Neural progenitor cell (in vitro differentiated cells): ENCODE measurements at regions not wholly inside any gene's neighbourhood (a gene's known extent, or its start where the extent isn't known, plus 50 kb on each side); places are given as distances from the start of the nearest gene placed in this dataset.
A peak's percentile ranks its signal among the peaks of the same experiment; 100 is the strongest.

Experiments used
- DNase-seq: peaks from one replicate; pipeline ENCODE4 v3.0.0-alpha.2; 2016; ENCODE audit warnings: low spot score
- H2AFZ ChIP-seq: fragments of 200-600 bp; sonication (generic); replicated peaks from 2 replicates; pipeline ENCODE4 v1.6.1; 2016; ENCODE audit warnings: antibody characterized with exemption
- H3F3A ChIP-seq: fragments of 200-600 bp; sonication (generic); 2 replicates; pipeline ENCODE4 v1.6.1; 2016; ENCODE audit warnings: antibody characterized with exemption, low read depth
- H3K27ac ChIP-seq: fragments of 200-600 bp; sonication (generic); 2 replicates; pipeline ENCODE4 v1.5.1; 2016; ENCODE audit warnings: mild to moderate bottlenecking
- H3K27me3 ChIP-seq: fragments of 200-600 bp; sonication (generic); 2 replicates; pipeline ENCODE4 v1.6.1; 2016; ENCODE audit warnings: mild to moderate bottlenecking, moderate library complexity
- H3K36me3 ChIP-seq: fragments of 200-600 bp; sonication (generic); 2 replicates; pipeline ENCODE4 v1.5.1; 2016
- H3K4me1 ChIP-seq: fragments of 200-600 bp; sonication (generic); 2 replicates; pipeline ENCODE4 v1.6.1; 2016; ENCODE audit warnings: mixed run types
- H3K4me2 ChIP-seq: fragments of 200-600 bp; sonication (generic); 2 replicates; pipeline ENCODE4 v1.6.1; 2016
- H3K4me3 ChIP-seq: fragments of 200-600 bp; sonication (generic); 2 replicates; pipeline ENCODE4 v1.5.1; 2016
- H3K79me2 ChIP-seq: fragments of 200-600 bp; sonication (generic); 2 replicates; pipeline ENCODE4 v1.6.1; 2016; ENCODE audit warnings: low read depth
- H3K9ac ChIP-seq: fragments of 200-600 bp; sonication (generic); 2 replicates; pipeline ENCODE4 v1.6.1; 2016
- H3K9me3 ChIP-seq: fragments of 200-600 bp; sonication (generic); 2 replicates; pipeline ENCODE4 v1.5.1; 2016; ENCODE audit warnings: low read depth
- H4K20me1 ChIP-seq: fragments of 200-600 bp; sonication (generic); 2 replicates; pipeline ENCODE4 v1.6.1; 2016; ENCODE audit warnings: low read depth
- H3K27ac Mint-ChIP-seq: 3 replicates; pipeline ENCODE4 v1.8.0; 2021; ENCODE audit warnings: mixed read lengths
- H3K27me3 Mint-ChIP-seq: 2 replicates; pipeline ENCODE4 v1.8.0; 2022; ENCODE audit warnings: low read depth, mild to moderate bottlenecking, inconsistent platforms, moderate library complexity, mixed read lengths; ENCODE audit not compliant: insufficient read depth
- H3K36me3 Mint-ChIP-seq: 3 replicates; pipeline ENCODE4 v1.8.0; 2021; ENCODE audit warnings: mixed read lengths
- H3K4me1 Mint-ChIP-seq: 3 replicates; pipeline ENCODE4 v1.8.0; 2021; ENCODE audit warnings: mixed read lengths
- H3K4me3 Mint-ChIP-seq: 3 replicates; pipeline ENCODE4 v1.8.0; 2021; ENCODE audit warnings: mild to moderate bottlenecking, moderate library complexity, mixed read lengths
- H3K9me3 Mint-ChIP-seq: 3 replicates; pipeline ENCODE4 v1.8.0; 2020; ENCODE audit warnings: mixed read lengths
- EZH2 ChIP-seq: fragments of 200-600 bp; sonication (generic); IDR thresholded peaks from 2 replicates; pipeline ENCODE4 v1.6.1; 2017; ENCODE audit warnings: antibody characterized with exemption, mild to moderate bottlenecking, moderate library complexity
- EZH2phosphoT487 ChIP-seq: fragments of 200-600 bp; sonication (generic); IDR thresholded peaks from 2 replicates; pipeline ENCODE4 v1.6.1; 2017; ENCODE audit warnings: antibody characterized with exemption
- TF ChIP-seq, protein P1 (sequence below): fragments of 200-600 bp; sonication (generic); IDR thresholded peaks from 2 replicates; pipeline ENCODE4 v1.5.1; 2017; ENCODE audit warnings: antibody characterized with exemption, mild to moderate bottlenecking

DNA sequence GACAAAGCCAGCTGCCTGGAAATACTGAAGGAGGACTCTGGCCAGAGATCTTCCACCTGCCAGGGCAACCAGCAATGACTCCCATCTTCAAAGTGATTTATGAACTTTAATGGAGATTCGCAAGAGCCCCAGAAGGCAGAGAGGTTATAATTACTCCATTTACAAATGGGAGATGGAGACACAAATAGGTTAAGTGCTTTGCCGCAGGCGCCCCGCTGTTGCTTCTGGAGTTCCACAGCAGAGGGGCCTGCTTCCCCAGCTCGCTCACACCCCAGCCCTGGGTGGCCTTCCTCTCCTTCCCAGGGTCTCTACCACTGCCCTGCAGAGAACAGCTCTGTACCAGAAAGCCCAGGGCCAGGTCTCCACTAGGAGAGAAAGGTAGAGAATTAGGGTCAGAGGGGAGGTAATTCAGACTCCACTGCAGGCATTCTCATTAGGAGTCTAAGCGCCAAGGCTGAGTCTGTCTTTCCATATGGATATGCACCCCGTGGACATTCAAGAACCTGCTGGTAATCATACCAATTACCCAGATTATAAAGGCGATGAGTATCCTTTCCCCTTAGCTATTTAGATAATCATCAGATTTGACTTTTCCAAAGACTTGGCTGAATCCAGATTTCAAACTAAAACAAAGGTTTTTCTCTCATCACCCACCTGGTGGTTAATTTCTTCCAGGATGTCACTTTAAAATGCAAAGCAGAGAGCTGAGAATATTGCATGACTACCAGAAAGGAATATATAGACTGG, 157.6 kb upstream of the TUT7 start:
- H3K27ac Mint-ChIP-seq, result no peak overlapping the region
- no peak overlapping the region for H3K9ac ChIP-seq
- no peaks in the 10 kb centered on the region for H3K27me3 ChIP-seq
- no peak overlapping the region for H3K27ac ChIP-seq
- H3K36me3 Mint-ChIP-seq, result no peaks in the 10 kb centered on the region
- H3K4me2 ChIP-seq, result no peak overlapping the region
- H3K4me3 Mint-ChIP-seq, result no peak overlapping the region
- H3K9me3 ChIP-seq, result no peaks in the 10 kb centered on the region
- no peak for DNase-seq
- H3K4me3 ChIP-seq, result no peak overlapping the region
- H3K4me1 Mint-ChIP-seq, result peaks cover 7% of the 10 kb centered on the region
- no peaks in the 10 kb centered on the region for H3F3A ChIP-seq
- no peaks in the 10 kb centered on the region for H3K36me3 ChIP-seq
- no peaks in the 10 kb centered on the region for H3K27me3 Mint-ChIP-seq
- H3K4me1 ChIP-seq, result peaks cover 16% of the 10 kb centered on the region
- TF ChIP-seq EZH2 (no peak), EZH2phosphoT487 (no peak)
- TF ChIP-seq, protein P1, sequence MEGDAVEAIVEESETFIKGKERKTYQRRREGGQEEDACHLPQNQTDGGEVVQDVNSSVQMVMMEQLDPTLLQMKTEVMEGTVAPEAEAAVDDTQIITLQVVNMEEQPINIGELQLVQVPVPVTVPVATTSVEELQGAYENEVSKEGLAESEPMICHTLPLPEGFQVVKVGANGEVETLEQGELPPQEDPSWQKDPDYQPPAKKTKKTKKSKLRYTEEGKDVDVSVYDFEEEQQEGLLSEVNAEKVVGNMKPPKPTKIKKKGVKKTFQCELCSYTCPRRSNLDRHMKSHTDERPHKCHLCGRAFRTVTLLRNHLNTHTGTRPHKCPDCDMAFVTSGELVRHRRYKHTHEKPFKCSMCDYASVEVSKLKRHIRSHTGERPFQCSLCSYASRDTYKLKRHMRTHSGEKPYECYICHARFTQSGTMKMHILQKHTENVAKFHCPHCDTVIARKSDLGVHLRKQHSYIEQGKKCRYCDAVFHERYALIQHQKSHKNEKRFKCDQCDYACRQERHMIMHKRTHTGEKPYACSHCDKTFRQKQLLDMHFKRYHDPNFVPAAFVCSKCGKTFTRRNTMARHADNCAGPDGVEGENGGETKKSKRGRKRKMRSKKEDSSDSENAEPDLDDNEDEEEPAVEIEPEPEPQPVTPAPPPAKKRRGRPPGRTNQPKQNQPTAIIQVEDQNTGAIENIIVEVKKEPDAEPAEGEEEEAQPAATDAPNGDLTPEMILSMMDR, result no peak
- no peaks in the 10 kb centered on the region for H3K79me2 ChIP-seq
- H4K20me1 ChIP-seq, result no peaks in the 10 kb centered on the region
- H2AFZ ChIP-seq, result peak overlapping the region; percentile 57
- no peaks in the 10 kb centered on the region for H3K9me3 Mint-ChIP-seq

DNA sequence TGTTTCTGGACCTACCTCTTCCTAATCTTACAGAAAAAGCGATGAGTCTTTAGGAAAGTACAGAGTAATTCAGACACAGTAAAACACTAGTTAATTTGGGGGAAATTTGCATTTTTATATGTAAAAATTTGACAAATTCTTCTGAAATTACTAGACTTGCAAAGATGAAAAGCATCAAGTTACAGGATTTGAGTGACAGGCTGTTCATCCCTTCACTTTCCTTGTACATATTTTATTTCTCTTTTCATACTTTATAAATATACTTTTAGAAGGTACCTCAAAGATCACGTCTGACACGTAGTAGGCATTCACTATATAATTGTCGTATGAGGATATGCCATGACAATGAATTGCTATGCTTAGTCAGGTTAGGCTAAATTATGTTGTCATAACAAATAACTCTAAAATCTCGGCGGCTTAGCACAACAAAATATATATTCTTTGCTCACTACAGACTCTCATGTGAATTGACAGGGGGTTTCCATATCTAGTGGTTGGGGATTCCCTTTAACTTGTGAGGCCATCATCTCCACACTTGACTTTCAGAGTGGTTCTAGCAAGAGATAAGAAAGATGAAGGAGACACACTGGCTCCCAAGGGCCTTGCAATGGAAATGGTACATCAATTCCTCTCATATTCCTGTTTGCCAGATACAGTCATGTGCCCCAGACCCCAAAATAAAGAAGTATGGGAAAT, 154.1 kb upstream of the TUT7 start:
- H4K20me1 ChIP-seq, result no peaks in the 10 kb centered on the region
- H3K4me3 ChIP-seq, result no peak overlapping the region
- H3K27ac ChIP-seq, result no peak overlapping the region
- no peak overlapping the region for H3K9ac ChIP-seq
- no peak for DNase-seq
- no peaks in the 10 kb centered on the region for H3F3A ChIP-seq
- Mint-ChIP-seq H3K27ac (no peak overlapping the region), H3K4me3 (no peak overlapping the region), H3K27me3 (no peaks in the 10 kb centered on the region), H3K4me1 (peaks cover 7% of the 10 kb centered on the region), H3K36me3 (no peaks in the 10 kb centered on the region), H3K9me3 (no peaks in the 10 kb centered on the region)
- H3K36me3 ChIP-seq, result no peaks in the 10 kb centered on the region
- H3K4me1 ChIP-seq, result peaks cover 16% of the 10 kb centered on the region
- no peaks in the 10 kb centered on the region for H3K27me3 ChIP-seq
- no peaks in the 10 kb centered on the region for H3K9me3 ChIP-seq
- H3K79me2 ChIP-seq, result no peaks in the 10 kb centered on the region
- H3K4me2 ChIP-seq, result no peak overlapping the region
- TF ChIP-seq EZH2phosphoT487 (no peak), EZH2 (no peak)
- TF ChIP-seq, protein P1, result no peak
- no peak overlapping the region for H2AFZ ChIP-seq

DNA sequence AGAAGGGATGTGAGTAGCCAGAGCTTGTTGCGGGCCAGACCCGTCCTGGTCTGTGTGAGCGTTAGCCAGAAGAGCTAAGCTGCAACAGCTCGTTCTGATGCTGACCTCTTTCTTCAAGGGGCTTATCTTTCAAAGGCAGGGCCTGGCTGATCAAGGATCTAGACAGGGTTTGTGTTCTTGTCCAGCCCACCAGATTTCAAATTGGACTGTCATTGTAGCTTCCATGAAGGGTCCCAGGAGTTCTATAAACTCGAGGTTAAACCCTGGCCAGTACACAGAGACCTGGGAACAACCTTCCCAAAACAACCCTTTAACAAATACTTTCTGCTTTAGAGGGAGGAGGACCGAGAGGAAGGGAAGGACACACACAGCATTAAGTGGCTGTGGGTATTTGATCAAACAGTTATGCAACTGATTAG, 153.0 kb upstream of the TUT7 start:
- H4K20me1 ChIP-seq, result no peaks in the 10 kb centered on the region

More for the DNA sequence above, 153.0 kb upstream of the TUT7 start:
- Histone ChIP-seq H3K4me1 (peaks cover 16% of the 10 kb centered on the region), H3K4me3 (no peak overlapping the region), H3F3A (no peaks in the 10 kb centered on the region), H3K9ac (no peak overlapping the region), H3K9me3 (no peaks in the 10 kb centered on the region), H2AFZ (peak overlapping the region; percentile 78), H3K27ac (peak overlapping the region; percentile 31), H3K27me3 (no peaks in the 10 kb centered on the region), H3K36me3 (no peaks in the 10 kb centered on the region), H3K79me2 (no peaks in the 10 kb centered on the region), H3K4me2 (no peak overlapping the region)
- TF ChIP-seq EZH2 (no peak), EZH2phosphoT487 (no peak)
- TF ChIP-seq, protein P1, result no peak
- H3K27me3 Mint-ChIP-seq, result no peaks in the 10 kb centered on the region
- H3K4me1 Mint-ChIP-seq, result peaks cover 7% of the 10 kb centered on the region
- peaks cover 3% of the 10 kb centered on the region for H3K9me3 Mint-ChIP-seq
- no peaks in the 10 kb centered on the region for H3K36me3 Mint-ChIP-seq
- H3K4me3 Mint-ChIP-seq, result no peak overlapping the region
- H3K27ac Mint-ChIP-seq, result no peak overlapping the region
- DNase-seq, result no peak
